Vagina (tissue), 2 donors: ENCODE measurements at regions not wholly inside any gene's neighbourhood (a gene's known extent, or its start where the extent isn't known, plus 50 kb on each side); places are given as distances from the start of the nearest gene placed in this dataset.

Experiments used
- CTCF ChIP-seq, 3 experiments: fragments of 450-650 bp in 2 of 3; fragments of 200-600 bp in 1 of 3; sonication (generic) in 1 of 3; IDR thresholded peaks; one replicate each; pipeline ENCODE4 v1.5.1; 2017 to 2019; ENCODE audit warnings: antibody characterized with exemption in 3 of 3, mild to moderate bottlenecking in 2 of 3, moderate library complexity in 2 of 3
- POLR2A ChIP-seq, 2 donors: fragments of 450-650 bp; IDR thresholded peaks; one replicate each; pipeline ENCODE4 v1.6.1; 2017; ENCODE audit warnings: antibody characterized with exemption in 2 of 2, mild to moderate bottlenecking in 2 of 2, moderate library complexity in 2 of 2
- POLR2AphosphoS5 ChIP-seq, 2 donors: sonication (generic); formaldehyde crosslinking; IDR thresholded peaks; one replicate each; pipeline ENCODE4 v1.9.0; 2017; ENCODE audit warnings: antibody characterized with exemption in 2 of 2, mild to moderate bottlenecking in 2 of 2, low read depth in 1 of 2; ENCODE audit not compliant: insufficient read depth in 1 of 2

- TF ChIP-seq POLR2AphosphoS5 (IDR thresholded peaks at IDR 0.05; ENCODE audit: insufficient read depth in 1 of 2, low read depth in 1 of 2) (no peak), CTCF (IDR thresholded peaks at IDR 0.05) (no peak), POLR2A (IDR thresholded peaks at IDR 0.05) (no peak)
Observed at GRCh38 chr20:52578559-52578958, 387.0 kb upstream of the ZFP64 start.
